ENCODE measurements at regions not wholly inside any gene's neighbourhood (a gene's known extent, or its start where the extent isn't known, plus 50 kb on each side); places are given as distances from the start of the nearest gene placed in this dataset.
"Not testable (repeated sequence)": the region's sequence is repeated elsewhere in the genome, so short reads cannot be mapped to it uniquely, and the experiment has no call there.

GRCh38 chr21:36613554-36613953 is 85.4 kb upstream of the SIM2 start:
- Histone ChIP-seq H3K4me1 (ENCODE audit: insufficient read depth, low read length) (peaks cover 15% of the 10 kb centered on the region), H3K36me3 (replicated peaks in 1 of 2; ENCODE audit: control insufficient read depth in 1 of 2, insufficient read depth in 2 of 2, low read length in 2 of 2) (no peaks in the 10 kb centered on the region), H3K9ac (ENCODE audit: insufficient read depth, low read depth, low read length) (no peak overlapping the region), H3K27me3 (ENCODE audit: control insufficient read depth in 1 of 2, insufficient read depth in 2 of 2, low read length in 2 of 2) (peaks cover 0 to 20% of the 10 kb centered on the region in 2 experiments; a peak in 1 of 5 replicates), H3K4me3 (replicated peaks in 1 of 3; ENCODE audit: insufficient read depth in 1 of 3, low read depth in 2 of 3, low read length in 3 of 3) (no peak overlapping the region), H3K27ac (ENCODE audit: extremely low read length, insufficient read depth, low read length) (no peak overlapping the region), H4K20me1 (ENCODE audit: insufficient read depth, low read length) (no peaks in the 10 kb centered on the region), H2AFZ (ENCODE audit: low read length) (no peak overlapping the region), H3K4me2 (ENCODE audit: low read depth, low read length) (peak overlapping the region; percentile 47; the same call in 1 of the 2 replicates), H3K9me3 (ENCODE audit: low read length) (no peaks in the 10 kb centered on the region; the same call in 1 of the 2 replicates), H3K79me2 (ENCODE audit: insufficient read depth, low read length) (no peaks in the 10 kb centered on the region)
- no peak for ATAC-seq
- 61% methylated on average over 3 of the region's 3 CpGs for WGBS (ENCODE audit: low lambda C conversion rate)
- intact Hi-C loops (cut with micrococcal nuclease; ENCODE audit: unreplicated experiment) (no loop called here), in situ Hi-C loops (cut with HindIII; ENCODE audit: extremely low pct_ligation_motif_present, low pct_unique_long_range_greater_than_20kb) (no loop called here)
- TF ChIP-seq ZNF12 (CRISPR knock-in tag; IDR thresholded peaks at IDR 0.05) (peak; percentile 95), AGO2 (optimal IDR thresholded peaks at IDR 0.05; ENCODE audit: low read depth, low read length) (no peak)
- BruUV-seq (replicated peaks): no TSS peak
- ChIA-PET CTCF (ENCODE audit: low intra/inter-chr PET ratio, low total read pairs) (no interaction called here), POLR2A (no interaction called here)
- FAIRE-seq: no peak
- no peak for DNase-seq (ENCODE audit: low spot score)

DNA sequence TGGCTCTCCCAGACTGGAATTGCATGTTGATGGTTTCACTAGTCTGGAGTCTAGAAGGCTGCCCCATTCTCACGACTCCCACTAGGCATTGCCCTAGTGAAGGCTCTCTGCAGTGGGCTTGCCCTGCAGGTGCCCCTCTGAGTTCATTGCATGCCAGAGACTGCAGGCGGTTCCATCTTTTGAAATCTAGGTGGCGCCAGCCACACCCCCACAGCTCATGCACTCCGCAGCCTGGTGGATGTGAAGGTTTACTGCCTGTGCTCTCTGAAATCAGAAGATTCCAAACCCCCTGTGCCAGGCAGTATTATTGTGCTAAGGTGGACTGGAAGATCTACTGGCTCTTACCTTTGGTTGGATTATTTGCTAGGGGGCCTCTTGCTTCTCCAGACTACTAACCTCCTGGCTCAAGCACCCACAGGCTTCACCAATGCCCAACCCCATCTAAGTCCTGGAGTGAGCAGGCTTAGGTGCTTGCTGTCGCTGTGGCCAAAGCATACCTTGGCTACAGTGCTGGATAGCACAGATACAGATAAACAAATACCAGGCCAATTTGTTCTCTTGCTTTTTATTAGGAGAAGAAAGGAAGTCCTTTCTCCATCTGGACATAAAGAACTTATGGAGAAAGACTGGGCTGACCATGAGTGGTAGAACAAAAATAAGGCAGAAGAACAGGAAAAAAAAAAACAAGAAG is 83.5 kb upstream of the SIM2 start:
- ChIA-PET POLR2A (no interaction called here), CTCF (ENCODE audit: low intra/inter-chr PET ratio, low total read pairs) (no interaction called here)
- no peak overlapping the region for H3K27ac ChIP-seq (ENCODE audit: extremely low read length, insufficient read depth, low read length)
- no peaks in the 10 kb centered on the region for H4K20me1 ChIP-seq (ENCODE audit: insufficient read depth, low read length)
- peak; percentile 52; the same call in 1 of the 2 replicates for TF ChIP-seq STAG1 (CRISPR knock-in tag; IDR thresholded peaks at IDR 0.05)
- TF ChIP-seq, protein P1, sequence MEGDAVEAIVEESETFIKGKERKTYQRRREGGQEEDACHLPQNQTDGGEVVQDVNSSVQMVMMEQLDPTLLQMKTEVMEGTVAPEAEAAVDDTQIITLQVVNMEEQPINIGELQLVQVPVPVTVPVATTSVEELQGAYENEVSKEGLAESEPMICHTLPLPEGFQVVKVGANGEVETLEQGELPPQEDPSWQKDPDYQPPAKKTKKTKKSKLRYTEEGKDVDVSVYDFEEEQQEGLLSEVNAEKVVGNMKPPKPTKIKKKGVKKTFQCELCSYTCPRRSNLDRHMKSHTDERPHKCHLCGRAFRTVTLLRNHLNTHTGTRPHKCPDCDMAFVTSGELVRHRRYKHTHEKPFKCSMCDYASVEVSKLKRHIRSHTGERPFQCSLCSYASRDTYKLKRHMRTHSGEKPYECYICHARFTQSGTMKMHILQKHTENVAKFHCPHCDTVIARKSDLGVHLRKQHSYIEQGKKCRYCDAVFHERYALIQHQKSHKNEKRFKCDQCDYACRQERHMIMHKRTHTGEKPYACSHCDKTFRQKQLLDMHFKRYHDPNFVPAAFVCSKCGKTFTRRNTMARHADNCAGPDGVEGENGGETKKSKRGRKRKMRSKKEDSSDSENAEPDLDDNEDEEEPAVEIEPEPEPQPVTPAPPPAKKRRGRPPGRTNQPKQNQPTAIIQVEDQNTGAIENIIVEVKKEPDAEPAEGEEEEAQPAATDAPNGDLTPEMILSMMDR (CRISPR knock-in tag; IDR thresholded peaks at IDR 0.05): peak; percentile 47
- TF ChIP-seq, protein P2, sequence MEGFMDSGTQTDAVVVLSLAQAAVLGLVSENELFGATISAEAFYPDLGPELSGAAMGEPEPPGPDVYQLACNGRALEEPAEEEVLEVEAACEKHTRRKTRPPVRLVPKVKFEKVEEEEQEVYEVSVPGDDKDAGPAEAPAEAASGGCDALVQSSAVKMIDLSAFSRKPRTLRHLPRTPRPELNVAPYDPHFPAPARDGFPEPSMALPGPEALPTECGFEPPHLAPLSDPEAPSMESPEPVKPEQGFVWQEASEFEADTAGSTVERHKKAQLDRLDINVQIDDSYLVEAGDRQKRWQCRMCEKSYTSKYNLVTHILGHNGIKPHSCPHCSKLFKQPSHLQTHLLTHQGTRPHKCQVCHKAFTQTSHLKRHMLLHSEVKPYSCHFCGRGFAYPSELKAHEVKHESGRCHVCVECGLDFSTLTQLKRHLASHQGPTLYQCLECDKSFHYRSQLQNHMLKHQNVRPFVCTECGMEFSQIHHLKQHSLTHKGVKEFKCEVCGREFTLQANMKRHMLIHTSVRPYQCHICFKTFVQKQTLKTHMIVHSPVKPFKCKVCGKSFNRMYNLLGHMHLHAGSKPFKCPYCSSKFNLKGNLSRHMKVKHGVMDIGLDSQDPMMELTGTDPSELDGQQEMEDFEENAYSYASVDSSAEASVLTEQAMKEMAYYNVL (CRISPR knock-in tag; IDR thresholded peaks at IDR 0.05; ENCODE audit: borderline replicate concordance): no peak
- TF ChIP-seq FOXK2 (IDR thresholded peaks at IDR 0.05): no peak
- TF ChIP-seq, protein P3, sequence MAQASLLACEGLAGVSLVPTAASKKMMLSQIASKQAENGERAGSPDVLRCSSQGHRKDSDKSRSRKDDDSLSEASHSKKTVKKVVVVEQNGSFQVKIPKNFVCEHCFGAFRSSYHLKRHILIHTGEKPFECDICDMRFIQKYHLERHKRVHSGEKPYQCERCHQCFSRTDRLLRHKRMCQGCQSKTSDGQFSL (CRISPR knock-in tag; IDR thresholded peaks at IDR 0.05): peak; percentile 89
- peak; percentile 26; the same call in 1 of the 2 replicates for TF ChIP-seq RAD21 (CRISPR knock-in tag; IDR thresholded peaks at IDR 0.05)
- no peaks in the 10 kb centered on the region for H3K36me3 ChIP-seq (replicated peaks in 1 of 2; ENCODE audit: control insufficient read depth in 1 of 2, insufficient read depth in 2 of 2, low read length in 2 of 2)
- DNase-seq (ENCODE audit: low spot score) (peak; percentile 40), ATAC-seq (peak; percentile 98), FAIRE-seq (no peak)
- H3K27me3 ChIP-seq (ENCODE audit: control insufficient read depth in 1 of 2, insufficient read depth in 2 of 2, low read length in 2 of 2): peaks cover 0 to 20% of the 10 kb centered on the region in 2 experiments; a peak in 1 of 5 replicates
- intact Hi-C loops (cut with micrococcal nuclease; ENCODE audit: unreplicated experiment) (no loop called here), in situ Hi-C loops (cut with HindIII; ENCODE audit: extremely low pct_ligation_motif_present, low pct_unique_long_range_greater_than_20kb) (no loop called here)
- no peak overlapping the region for H3K9ac ChIP-seq (ENCODE audit: insufficient read depth, low read depth, low read length)
- H3K4me1 ChIP-seq (ENCODE audit: insufficient read depth, low read length): peaks cover 15% of the 10 kb centered on the region
- H3K9me3 ChIP-seq (ENCODE audit: low read length): no peaks in the 10 kb centered on the region; the same call in 1 of the 2 replicates
- 83% methylated on average over 1 of the region's 5 CpGs for WGBS (ENCODE audit: low lambda C conversion rate)
- H3K4me3 ChIP-seq (replicated peaks in 1 of 3; ENCODE audit: insufficient read depth in 1 of 3, low read depth in 2 of 3, low read length in 3 of 3): no peak overlapping the region
- no TSS peak for BruUV-seq (replicated peaks)
- no peak overlapping the region for H2AFZ ChIP-seq (ENCODE audit: low read length)
- H3K79me2 ChIP-seq (ENCODE audit: insufficient read depth, low read length): no peaks in the 10 kb centered on the region
- H3K4me2 ChIP-seq (ENCODE audit: low read depth, low read length): no peak overlapping the region

- H3K4me3 ChIP-seq (replicated peaks in 1 of 3; ENCODE audit: insufficient read depth in 1 of 3, low read depth in 2 of 3, low read length in 3 of 3); POLR2A ChIA-PET; H3K4me2 ChIP-seq (ENCODE audit: low read depth, low read length); H2AFZ ChIP-seq (ENCODE audit: low read length); H3K79me2 ChIP-seq (ENCODE audit: insufficient read depth, low read length); CTCF ChIA-PET (ENCODE audit: low intra/inter-chr PET ratio, low total read pairs); ATAC-seq; FAIRE-seq; intact Hi-C loops (cut with micrococcal nuclease; ENCODE audit: unreplicated experiment); DNase-seq (ENCODE audit: low spot score); H3K36me3 ChIP-seq (replicated peaks in 1 of 2; ENCODE audit: control insufficient read depth in 1 of 2, insufficient read depth in 2 of 2, low read length in 2 of 2); in situ Hi-C loops (cut with HindIII; ENCODE audit: extremely low pct_ligation_motif_present, low pct_unique_long_range_greater_than_20kb); H3K9me3 ChIP-seq (ENCODE audit: low read length); H3K27ac ChIP-seq (ENCODE audit: extremely low read length, insufficient read depth, low read length); H3K9ac ChIP-seq (ENCODE audit: insufficient read depth, low read depth, low read length); BruUV-seq (replicated peaks); H4K20me1 ChIP-seq (ENCODE audit: insufficient read depth, low read length): not testable (repeated sequence)
- WGBS (ENCODE audit: low lambda C conversion rate): no CpG with 5 or more reads among the region's 13 CpGs
- peaks cover 15% of the 10 kb centered on the region for H3K4me1 ChIP-seq (ENCODE audit: insufficient read depth, low read length)
- H3K27me3 ChIP-seq (ENCODE audit: control insufficient read depth in 1 of 2, insufficient read depth in 2 of 2, low read length in 2 of 2): peaks cover 0 to 13% of the 10 kb centered on the region in 2 experiments; a peak in 1 of 5 replicates
These were observed 82.1 kb upstream of the SIM2 start for GRCh38 chr21:36616773-36617172.

Data from HepG2 (cell line).